GM08714 (cell line): ENCODE measurements at regions not wholly inside any gene's neighbourhood (a gene's known extent, or its start where the extent isn't known, plus 50 kb on each side); places are given as distances from the start of the nearest gene placed in this dataset.

Experiments
- H3K4me3 ChIP-seq: fragments of 200-500 bp; sonication (Bioruptor generic); 2 replicates; pipeline ENCODE4 v1.5.1; 2014; ENCODE audit warnings: mild to moderate bottlenecking, low read length, inconsistent platforms
- ZNF274 ChIP-seq: IDR thresholded peaks from 2 replicates; pipeline ENCODE4 v1.6.1; 2012; ENCODE audit warnings: mild to moderate bottlenecking, low read depth, low read length

DNA sequence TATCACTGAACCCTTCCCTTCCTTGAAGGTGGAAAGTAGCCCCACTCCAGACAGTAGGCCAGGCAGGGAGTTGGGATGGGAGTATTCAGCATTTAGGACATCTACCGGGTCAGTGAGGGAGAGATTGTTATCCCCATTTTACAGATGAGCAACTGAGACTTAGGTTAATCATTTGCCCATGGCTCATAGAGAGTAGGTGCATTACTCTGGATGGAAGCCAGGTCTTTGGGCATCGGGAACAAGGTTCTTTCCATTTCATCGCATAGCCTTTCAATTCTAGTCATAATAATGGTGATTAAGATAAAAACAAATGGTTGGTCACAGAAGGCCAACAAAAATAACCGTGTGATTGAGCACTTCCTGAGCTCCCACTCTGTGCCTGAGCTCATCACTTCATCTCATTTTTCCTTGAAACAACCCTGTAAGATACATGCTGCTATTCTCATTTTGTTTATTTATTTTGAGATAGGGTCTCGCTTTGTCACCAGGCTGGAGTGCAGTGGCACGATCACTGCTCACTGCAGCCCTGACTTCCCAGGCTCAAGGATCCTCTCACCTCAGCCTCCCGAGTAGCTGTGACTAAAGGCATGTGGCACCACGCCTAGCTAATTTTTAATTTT is 64.8 kb downstream of the NAV1 start:
- no peak for TF ChIP-seq ZNF274
- H3K4me3 ChIP-seq, result no peak overlapping the region

DNA sequence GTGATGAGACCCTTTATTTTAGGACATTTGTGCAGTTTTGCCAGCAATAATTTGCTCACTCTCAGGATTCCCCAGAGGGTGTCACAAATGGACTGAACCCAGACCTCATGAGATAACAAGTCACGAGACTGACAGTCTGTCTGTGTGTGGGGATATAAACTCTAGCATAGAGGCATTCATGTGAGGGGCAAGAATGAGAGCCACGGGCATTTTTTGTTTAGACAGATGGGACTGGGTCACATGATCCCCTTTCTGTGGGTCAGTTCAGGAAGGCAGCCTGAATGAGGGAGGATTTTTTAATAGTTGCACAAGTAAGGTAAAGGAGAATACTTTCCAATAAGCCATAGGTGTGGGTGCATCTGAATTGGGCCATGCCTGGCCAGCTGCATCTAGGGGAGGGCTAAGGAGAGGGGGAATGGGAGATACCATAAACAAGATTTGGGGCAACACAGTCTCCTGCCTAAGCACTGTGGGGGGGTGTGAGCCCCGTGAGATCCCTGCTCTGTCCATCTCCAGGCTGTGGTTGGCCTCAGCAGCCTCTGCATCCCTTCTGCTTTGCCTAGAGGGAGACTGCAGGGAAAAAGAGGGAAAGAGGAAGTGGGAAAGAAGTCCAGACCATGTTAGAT is 66.6 kb downstream of the NAV1 start:
- H3K4me3 ChIP-seq, result no peak overlapping the region
- no peak for TF ChIP-seq ZNF274

DNA sequence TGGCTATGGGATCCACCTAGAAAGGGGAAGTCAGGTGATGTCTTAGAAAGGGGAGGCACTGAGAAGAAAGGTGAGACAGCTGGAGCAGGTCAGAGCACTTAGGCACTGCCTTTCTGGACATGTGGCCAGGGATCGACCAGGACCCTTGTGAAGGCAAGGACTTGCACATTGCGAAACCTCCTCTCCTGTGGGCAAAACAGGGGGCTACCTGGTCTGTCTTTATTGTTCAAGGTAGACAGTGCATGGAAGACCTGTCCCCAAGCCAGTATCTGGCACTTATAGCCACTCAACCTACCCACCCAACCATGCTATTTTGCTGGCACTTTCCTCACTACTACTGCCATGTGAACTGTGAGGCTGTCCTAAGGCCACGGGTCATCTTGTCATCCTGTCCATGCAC is 67.2 kb downstream of the NAV1 start:
- TF ChIP-seq ZNF274, result no peak
- H3K4me3 ChIP-seq, result no peak overlapping the region

DNA sequence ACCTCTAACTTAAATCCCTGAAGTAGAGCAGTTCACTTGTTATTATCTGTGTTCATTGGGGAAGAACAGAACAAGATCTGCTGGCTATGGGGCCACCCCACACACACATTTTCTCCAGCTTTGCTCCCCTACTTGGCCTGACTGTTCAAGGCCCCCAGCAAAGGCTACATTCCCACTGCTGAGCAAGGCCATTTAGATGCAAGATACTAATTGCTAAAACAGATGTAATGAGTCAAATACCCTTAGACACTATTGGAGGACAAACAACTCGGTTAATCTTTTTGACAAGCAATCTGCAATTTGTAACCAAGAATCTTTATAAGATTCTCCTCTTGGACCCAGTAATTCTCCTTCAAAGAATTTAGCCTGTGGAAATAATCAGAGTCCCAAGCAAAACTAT is 67.7 kb downstream of the NAV1 start:
- H3K4me3 ChIP-seq, result no peak overlapping the region

DNA sequence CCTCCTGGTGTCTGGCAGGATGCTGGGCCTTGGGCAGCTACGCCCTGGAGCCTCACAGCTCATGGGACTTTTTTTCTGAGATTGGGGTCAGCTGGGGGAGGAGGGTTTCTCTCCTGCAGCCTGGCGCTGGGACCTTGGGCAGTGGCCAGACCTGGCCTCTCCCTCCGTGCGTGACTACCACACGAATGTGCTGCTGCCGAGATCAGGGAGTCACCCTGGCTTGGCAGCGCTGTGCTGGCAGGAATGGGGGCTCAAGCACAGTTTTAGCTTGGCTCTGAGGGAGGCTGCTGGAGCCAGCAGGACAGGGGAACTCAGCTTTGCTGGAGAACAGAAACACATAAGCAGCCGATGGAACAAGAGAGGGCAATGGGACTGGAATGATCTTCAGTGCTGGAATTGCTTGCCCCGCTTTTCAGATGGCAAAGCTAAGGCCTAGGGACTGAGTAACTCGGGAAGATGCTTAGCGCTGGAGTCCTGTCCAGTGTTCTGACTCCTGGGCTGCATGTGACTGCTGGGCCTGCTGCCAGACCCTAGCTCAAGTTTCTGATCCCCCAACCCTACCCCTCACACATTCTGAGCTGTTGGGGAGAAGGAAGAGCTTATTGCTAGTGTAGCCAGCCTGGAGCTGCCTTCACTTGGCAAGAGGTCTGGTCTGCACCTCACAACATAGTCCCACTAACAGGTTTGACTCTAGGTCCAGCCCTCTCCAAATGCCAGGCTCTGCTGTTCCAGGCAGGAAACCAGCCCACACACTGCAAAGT is 69.9 kb downstream of the NAV1 start:
- no peak overlapping the region for H3K4me3 ChIP-seq
- TF ChIP-seq ZNF274, result no peak

More for the DNA sequence above, 67.7 kb downstream of the NAV1 start:
- no peak for TF ChIP-seq ZNF274

DNA sequence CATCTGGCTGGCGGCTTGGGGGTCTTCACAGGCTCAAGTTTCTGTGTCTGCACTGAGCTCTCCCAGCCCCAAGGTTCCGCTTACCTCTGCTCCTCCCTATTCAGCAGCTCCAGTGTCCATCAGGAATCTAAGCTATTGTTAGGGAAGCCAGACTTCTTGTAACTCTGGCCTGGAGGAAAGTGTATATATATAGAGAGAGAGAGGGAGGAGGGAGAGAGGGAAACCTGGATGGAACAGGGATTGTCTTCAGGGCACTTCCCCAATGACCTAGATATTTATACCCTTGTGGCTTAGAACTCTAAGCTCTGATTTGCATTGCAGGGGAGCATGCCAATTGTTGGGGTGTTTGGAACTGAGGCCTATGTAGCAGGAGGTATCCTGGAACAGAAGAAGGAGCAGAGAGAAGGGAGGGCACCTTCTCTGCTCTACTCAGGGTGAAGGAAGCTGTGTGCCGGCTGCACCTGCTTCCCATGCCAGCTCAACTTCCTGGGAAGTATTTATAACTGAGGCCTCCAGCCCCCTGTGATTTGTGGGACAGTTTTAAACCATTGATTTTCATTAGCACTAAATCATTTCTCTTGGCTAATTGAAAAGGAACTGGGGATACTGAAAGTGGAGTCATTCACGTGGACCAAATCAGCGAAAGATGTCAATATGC is 70.9 kb downstream of the NAV1 start:
- TF ChIP-seq ZNF274, result no peak
- no peak overlapping the region for H3K4me3 ChIP-seq

DNA sequence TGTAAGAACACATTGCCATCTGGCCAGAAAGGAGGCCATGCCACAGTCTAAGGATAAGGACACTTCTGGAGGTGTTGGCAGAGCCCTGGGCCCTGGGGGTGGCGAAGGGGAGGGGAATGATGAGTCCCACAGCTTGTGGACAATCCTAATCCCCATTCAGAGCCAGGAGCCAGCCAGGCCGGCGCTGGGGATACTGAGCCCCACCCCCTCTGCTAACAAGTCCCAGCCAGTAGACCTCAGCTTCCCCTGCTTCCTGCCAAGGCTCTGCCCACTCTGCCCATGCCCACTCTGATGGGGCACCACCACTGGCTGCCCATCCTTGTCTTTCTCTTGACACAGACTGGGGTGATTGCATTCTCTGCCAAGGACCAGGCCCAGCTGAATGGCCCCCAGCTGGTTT is 71.9 kb downstream of the NAV1 start:
- TF ChIP-seq ZNF274, result no peak
- H3K4me3 ChIP-seq, result no peak overlapping the region

DNA sequence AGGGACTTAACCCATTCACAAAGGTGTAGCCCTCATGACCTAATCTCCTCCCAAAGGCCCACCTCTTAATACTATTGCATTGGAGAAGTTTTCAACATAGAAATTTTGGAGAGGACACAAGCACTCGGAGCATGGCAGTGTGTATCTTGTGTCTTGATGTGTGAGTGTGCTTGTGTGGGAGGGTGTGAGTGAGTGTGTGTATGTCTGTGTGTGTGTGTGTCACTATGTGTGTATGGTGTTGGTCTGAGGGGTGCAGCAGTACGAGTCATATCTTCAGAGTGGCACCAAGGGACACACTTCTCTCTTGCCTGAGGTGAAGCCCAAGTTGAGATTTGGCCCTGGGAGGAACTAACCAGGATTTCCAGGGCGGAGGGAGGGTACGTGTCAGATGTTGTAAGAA is 73.7 kb downstream of the NAV1 start:
- no peak overlapping the region for H3K4me3 ChIP-seq
- no peak for TF ChIP-seq ZNF274

DNA sequence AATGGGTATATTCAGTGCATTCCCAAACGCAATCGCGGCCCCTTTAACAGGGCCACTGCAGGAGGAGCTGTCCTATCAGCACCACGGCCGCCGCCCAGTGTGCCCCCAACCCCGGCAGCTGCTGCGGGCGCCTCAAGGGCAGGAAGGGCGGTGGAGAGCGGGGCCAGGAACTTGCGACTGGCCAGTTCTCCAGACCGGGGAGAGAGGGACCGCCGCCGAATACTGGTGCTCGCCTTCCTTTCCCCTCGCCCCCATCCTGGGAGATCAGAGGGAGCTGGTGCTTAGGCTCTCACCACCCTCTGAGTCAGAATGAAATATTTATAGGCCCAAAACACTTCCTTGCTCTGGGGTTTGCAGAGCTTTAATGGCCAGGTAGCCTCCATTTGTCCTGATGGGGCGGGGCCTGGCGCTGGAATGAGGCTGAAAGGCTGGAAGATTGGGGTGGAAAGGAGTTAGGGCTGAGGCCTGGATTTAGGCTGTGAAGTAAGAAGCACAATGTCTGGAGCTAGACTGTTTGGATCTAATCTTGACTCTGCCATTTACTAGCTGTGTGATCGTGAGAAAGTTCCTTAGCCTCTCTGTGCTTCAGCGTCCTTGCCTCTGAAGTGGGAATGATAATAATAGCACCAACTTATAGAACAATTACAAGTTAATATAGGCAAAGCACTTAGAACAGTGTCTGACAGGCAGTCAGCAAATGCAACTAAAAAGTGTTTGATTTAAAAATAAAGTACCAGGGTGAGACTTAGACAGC is 75.5 kb downstream of the NAV1 start:
- no peak overlapping the region for H3K4me3 ChIP-seq
- TF ChIP-seq ZNF274, result no peak

DNA sequence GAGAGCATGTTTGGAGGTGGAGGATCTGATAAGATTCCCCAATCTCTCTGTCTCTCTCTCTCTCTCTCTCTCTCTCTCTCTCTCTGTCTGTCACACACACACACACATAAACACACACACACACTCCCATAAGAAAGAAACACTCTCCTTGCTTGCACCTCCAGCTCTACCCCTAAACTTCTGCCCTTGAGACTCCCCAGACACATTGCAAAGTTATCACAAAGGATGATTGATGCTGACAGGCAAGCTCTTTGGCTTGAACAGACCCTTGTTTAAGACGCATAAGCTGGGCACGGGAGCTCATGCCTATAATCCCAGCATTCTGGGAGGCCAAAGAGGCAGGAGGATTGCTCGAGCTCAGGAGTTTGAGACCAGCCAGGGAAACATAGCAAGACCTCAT is 78.2 kb downstream of the NAV1 start:
- TF ChIP-seq ZNF274, result no peak
- H3K4me3 ChIP-seq, result no peak overlapping the region

DNA sequence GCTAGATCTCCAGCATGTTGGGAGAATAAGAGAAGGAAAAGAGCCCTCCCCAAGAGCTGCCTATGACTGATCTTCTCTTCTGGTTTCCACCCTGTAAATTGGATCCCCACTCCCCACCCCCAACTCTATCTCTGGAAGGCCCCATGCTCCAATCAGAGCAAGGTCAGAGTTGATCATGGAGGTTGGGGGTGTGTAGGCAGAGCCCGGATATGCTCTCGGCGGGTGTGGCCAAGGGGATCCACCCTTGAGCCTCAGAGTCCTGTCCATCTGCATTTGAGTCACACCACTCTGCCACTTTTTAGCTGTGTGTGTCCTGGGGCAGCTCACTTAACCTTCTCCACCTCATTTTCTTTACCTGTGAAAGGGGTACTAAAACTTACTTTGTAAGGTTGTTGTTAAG is 79.5 kb downstream of the NAV1 start:
- no peak for TF ChIP-seq ZNF274
- H3K4me3 ChIP-seq, result no peak overlapping the region

DNA sequence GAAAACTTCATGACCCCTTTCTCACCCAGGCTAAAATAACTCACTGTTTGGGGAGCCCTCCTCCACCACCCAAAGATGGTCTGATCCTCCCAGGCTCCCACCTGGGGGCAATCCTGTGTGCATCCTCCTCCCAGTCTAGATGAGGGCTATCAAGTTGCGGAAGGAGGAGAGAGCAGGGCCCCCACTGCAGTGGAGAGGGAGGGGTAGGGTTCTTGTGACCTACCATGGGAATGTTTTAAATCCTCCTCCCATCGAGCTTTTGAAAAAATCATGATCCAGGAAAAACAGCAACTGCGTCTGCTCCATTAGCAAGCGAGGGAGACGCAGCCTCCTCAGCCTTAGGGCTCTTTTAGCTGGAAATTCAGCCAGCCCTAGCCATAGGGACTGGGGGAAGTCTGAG is 80.0 kb downstream of the NAV1 start:
- TF ChIP-seq ZNF274, result no peak
- no peak overlapping the region for H3K4me3 ChIP-seq

DNA sequence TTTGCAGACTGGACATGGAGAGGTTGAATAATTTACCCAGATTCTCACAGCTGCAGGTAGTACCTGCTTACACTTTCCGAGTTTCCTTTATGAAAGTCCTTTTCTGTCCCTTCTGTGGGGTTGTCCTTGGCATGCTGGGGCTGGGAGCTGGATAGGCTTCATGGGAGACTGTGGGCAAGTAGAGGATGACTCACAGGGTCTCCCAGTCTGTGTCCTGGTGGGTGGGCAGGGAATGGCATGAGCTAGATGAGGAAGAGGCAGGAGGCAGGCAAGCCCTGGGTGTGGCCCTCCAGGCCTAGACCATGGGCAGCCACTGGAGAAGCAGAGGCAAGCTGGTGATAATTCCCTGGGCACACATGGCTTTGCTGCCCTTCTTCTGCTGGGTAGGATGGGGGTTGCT is 80.6 kb downstream of the NAV1 start:
- no peak overlapping the region for H3K4me3 ChIP-seq
- TF ChIP-seq ZNF274, result no peak

DNA sequence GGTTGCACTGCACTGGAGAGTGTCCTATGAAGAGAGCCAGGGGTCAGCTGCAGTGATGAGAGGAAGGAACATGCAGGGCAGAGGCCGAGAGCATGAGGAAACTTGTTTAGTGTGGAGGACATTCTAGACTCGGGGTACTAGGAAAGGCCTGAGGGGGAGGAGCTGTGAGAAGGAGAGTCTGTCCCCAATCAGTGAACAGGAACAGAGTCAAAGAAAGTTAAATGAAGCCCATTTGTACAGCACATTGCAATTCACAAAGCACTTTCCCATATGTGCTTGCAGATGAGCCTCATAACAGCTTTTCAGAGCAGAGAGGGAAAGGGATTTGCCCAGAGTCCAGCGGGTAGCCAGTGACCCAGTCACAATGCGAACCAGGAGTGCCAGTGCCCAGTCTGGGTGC is 83.4 kb downstream of the NAV1 start:
- TF ChIP-seq ZNF274, result no peak
- no peak overlapping the region for H3K4me3 ChIP-seq
